Transverse colon (tissue), 4 donors: ENCODE measurements at regions not wholly inside any gene's neighbourhood (a gene's known extent, or its start where the extent isn't known, plus 50 kb on each side); places are given as distances from the start of the nearest gene placed in this dataset.
A peak's percentile ranks its signal among the peaks of the same experiment; 100 is the strongest.

Source experiments
- DNase-seq: peaks from one replicate; pipeline ENCODE4 v3.0.0-alpha.2; 2019
- H3K27ac ChIP-seq, 4 donors: fragments of 200-600 bp; sonication (generic); 2 replicates each; pipeline ENCODE4 v1.5.1; 2016 to 2018; ENCODE audit warnings: inconsistent platforms in 4 of 4
- H3K27me3 ChIP-seq: fragments of 200-600 bp; sonication (generic); 2 replicates; pipeline ENCODE4 v1.5.1; 2017; ENCODE audit warnings: inconsistent platforms
- H3K36me3 ChIP-seq, 4 donors: fragments of 200-600 bp; sonication (generic); 2 replicates each; pipeline ENCODE4 v1.5.1; 2017 to 2019; ENCODE audit warnings: inconsistent platforms in 4 of 4
- H3K4me1 ChIP-seq, 4 donors: fragments of 200-600 bp; sonication (generic); 2 replicates each; pipeline ENCODE4 v1.5.1; 2017 to 2020; ENCODE audit warnings: inconsistent platforms in 4 of 4
- H3K4me3 ChIP-seq, 4 donors: fragments of 200-600 bp; sonication (generic); 1 replicate in 1 of 4; 2 replicates in 3 of 4; pipeline versions ENCODE4 v1.5.1 to v1.6.1; 2017 to 2019; ENCODE audit warnings: inconsistent platforms in 4 of 4
- H3K9me3 ChIP-seq, 2 donors: fragments of 200-600 bp; sonication (generic); 2 replicates each; pipeline ENCODE4 v1.5.1; 2017 to 2019; ENCODE audit warnings: inconsistent platforms in 2 of 2
- CTCF ChIP-seq, 5 experiments: fragments of 200-600 bp in 3 of 5; fragments of 450-650 bp in 2 of 5; sonication (generic) in 3 of 5; IDR thresholded peaks; 1 replicate in 2 of 5; 2 replicates in 3 of 5; pipeline ENCODE4 v1.5.1; 2016 to 2017; ENCODE audit warnings: antibody characterized with exemption in 5 of 5, inconsistent platforms in 3 of 5, mild to moderate bottlenecking in 2 of 5, moderate library complexity in 1 of 5
- EP300 ChIP-seq: sonication (generic); formaldehyde crosslinking; IDR thresholded peaks from one replicate; pipeline ENCODE4 v1.6.1; 2017; ENCODE audit warnings: antibody characterized with exemption, low read depth
- POLR2A ChIP-seq: fragments of 450-650 bp; IDR thresholded peaks from one replicate; pipeline ENCODE4 v1.6.1; 2016; ENCODE audit warnings: antibody characterized with exemption, mild to moderate bottlenecking, moderate library complexity
- POLR2AphosphoS5 ChIP-seq, 3 donors: sonication (generic); formaldehyde crosslinking; IDR thresholded peaks; one replicate each; pipeline ENCODE4 v1.6.1; 2016; ENCODE audit warnings: antibody characterized with exemption in 3 of 3
- WGBS, 2 donors: methylation state at CpG; one replicate each; pipeline ENCODE4 v1.1.5; 2018; ENCODE audit warnings: low coverage in 1 of 2; 5-methylcytosine and 5-hydroxymethylcytosine counted together
- in situ Hi-C, 4 donors: fragments of 200-750 bp; cut with MboI; loops; one replicate each; pipeline versions ENCODE4 v1.15.0 to v1.15.1; 2017; ENCODE audit warnings: low sequenced_read_pairs in 3 of 4, low pct_ligation_motif_present in 1 of 4, low pct_unique_long_range_greater_than_20kb in 1 of 4
- intact Hi-C: fragments of 100-400 bp; cut with DNase I; formaldehyde crosslinking; loops from one replicate; pipeline ENCODE4 v1.15.1; 2023; ENCODE audit warnings: low total_unique reads

- 28 to 35% methylated on average over 2 of the region's 2 CpGs for WGBS, 2 donors
- H3K4me3 ChIP-seq = no peak overlapping the region
- peak; percentile 55 for DNase-seq
- in situ Hi-C loops = loop anchor here in 1 of 4 donors (25.0 kb wide), 1 partner anchor 138 kb away; the partner anchor contains the start of gene TPM1
- H3K9me3 ChIP-seq = no peaks in the 10 kb centered on the region
- intact Hi-C loops = loop anchor here (5.0 kb wide), 1 partner anchor 143 kb away; the partner anchor contains the start of gene TPM1
- H3K4me1 ChIP-seq = peaks cover 27 to 40% (median 34%) of the 10 kb centered on the region in 4 donors
- H3K36me3 ChIP-seq = no peaks in the 10 kb centered on the region
- H3K27ac ChIP-seq = peak overlapping the region; percentile 75 to 87 (median 84)
- peak; percentile 99 for TF ChIP-seq EP300
- TF ChIP-seq POLR2AphosphoS5 (IDR thresholded peaks at IDR 0.05) = peak; percentile 88 to 96 (median 95)
- no peak for TF ChIP-seq CTCF (IDR thresholded peaks at IDR 0.05)
- H3K27me3 ChIP-seq = no peaks in the 10 kb centered on the region
Measured at GRCh38 chr15:62899090-62899493, 143.5 kb upstream of the TPM1 start.

GRCh38 chr15:62900071-62900802 is 142.3 kb upstream of the TPM1 start:
- H3K4me3 ChIP-seq = no peak overlapping the region
- in situ Hi-C loops = no loop called here
- no peaks in the 10 kb centered on the region for H3K36me3 ChIP-seq
- TF ChIP-seq POLR2AphosphoS5 (IDR thresholded peaks at IDR 0.05) = no peak
- TF ChIP-seq POLR2A = no peak
- TF ChIP-seq CTCF (IDR thresholded peaks at IDR 0.05) = no peak
- TF ChIP-seq EP300 = no peak
- H3K4me1 ChIP-seq = peaks cover 27 to 40% (median 30%) of the 10 kb centered on the region in 4 donors
- intact Hi-C loops = no loop called here
- H3K27me3 ChIP-seq = no peaks in the 10 kb centered on the region
- DNase-seq = no peak
- 83 to 91% methylated on average over 8 to 11 of the region's 11 CpGs for WGBS, 2 donors
- H3K27ac ChIP-seq = peak overlapping the region; percentile 40 to 87 (median 58)
- H3K9me3 ChIP-seq = no peaks in the 10 kb centered on the region

GRCh38 chr15:62901087-62901486 is 141.5 kb upstream of the TPM1 start:
- intact Hi-C loops (no loop called here), in situ Hi-C loops (no loop called here)
- no peak for DNase-seq
- peaks cover 22 to 35% (median 26%) of the 10 kb centered on the region in 4 donors for H3K4me1 ChIP-seq
- H3K27ac ChIP-seq = peak overlapping the region in 2 of 4 donors; percentile 66 to 87
- WGBS, 2 donors = 78 to 85% methylated on average over 12 to 14 of the region's 14 CpGs
- TF ChIP-seq POLR2A (no peak), EP300 (no peak), CTCF (IDR thresholded peaks at IDR 0.05) (no peak), POLR2AphosphoS5 (IDR thresholded peaks at IDR 0.05) (no peak)
- no peaks in the 10 kb centered on the region for H3K27me3 ChIP-seq
- H3K9me3 ChIP-seq = no peaks in the 10 kb centered on the region
- no peak overlapping the region for H3K4me3 ChIP-seq
- H3K36me3 ChIP-seq = no peaks in the 10 kb centered on the region

- Histone ChIP-seq H3K4me3 (no peak overlapping the region), H3K27me3 (no peaks in the 10 kb centered on the region), H3K4me1 (peaks cover 12 to 25% (median 16%) of the 10 kb centered on the region in 4 donors), H3K36me3 (no peaks in the 10 kb centered on the region), H3K9me3 (no peaks in the 10 kb centered on the region), H3K27ac (peak overlapping the region in 1 of 4 donors; percentile 66)
- WGBS, 2 donors = 89% methylated on average over 3 to 9 of the region's 9 CpGs
- no peak for DNase-seq
- TF ChIP-seq POLR2A (no peak), EP300 (no peak), POLR2AphosphoS5 (IDR thresholded peaks at IDR 0.05) (no peak), CTCF (IDR thresholded peaks at IDR 0.05) (no peak)
- intact Hi-C loops (no loop called here), in situ Hi-C loops (no loop called here)
Measured at GRCh38 chr15:62901909-62902546, 140.5 kb upstream of the TPM1 start.
